HEK293 (cell line): ENCODE measurements at regions not wholly inside any gene's neighbourhood (a gene's known extent, or its start where the extent isn't known, plus 50 kb on each side); places are given as distances from the start of the nearest gene placed in this dataset.

Experiments used
- CTCF ChIA-PET: fragments of 350-600 bp; formaldehyde crosslinking; extraction: SDS; loops from one replicate; lab custom pipeline; 2021; ENCODE audit warnings: antibody characterized with exemption; lab: Yijun Ruan, JAX
- POLR2A ChIA-PET: fragments of 300-600 bp; formaldehyde crosslinking; extraction: SDS; loops from one replicate; lab custom pipeline; 2020; ENCODE audit warnings: antibody characterized with exemption, inconsistent platforms; lab: Yijun Ruan, JAX
- H3K27ac ChIP-seq: fragments of 200-500 bp; sonication (Bioruptor generic); 2 replicates; pipeline ENCODE4 v1.5.1; 2014; ENCODE audit warnings: low read depth, low read length, control low read depth, inconsistent platforms; ENCODE audit errors: extremely low read depth
- H3K36me3 ChIP-seq, 2 experiments: fragments of 200-500 bp in 1 of 2; sonication (Bioruptor generic) in 1 of 2; 1 replicate in 1 of 2; 2 replicates in 1 of 2; pipeline ENCODE4 v1.5.1; 2014 to 2017; ENCODE audit warnings: inconsistent platforms in 2 of 2, low read length in 2 of 2; ENCODE audit not compliant: control insufficient read depth in 2 of 2, insufficient read depth in 1 of 2
- H3K4me1 ChIP-seq: fragments of 200-500 bp; sonication (Bioruptor generic); 2 replicates; pipeline ENCODE4 v1.5.1; 2014; ENCODE audit warnings: mild to moderate bottlenecking, low read length, inconsistent platforms; ENCODE audit not compliant: control insufficient read depth, insufficient read depth
- H3K4me3 ChIP-seq: 2 replicates; pipeline ENCODE4 v1.5.1; 2011; ENCODE audit warnings: low read depth, mild to moderate bottlenecking, control low read depth, low read length, moderate library complexity
- H3K9me3 ChIP-seq: fragments of 200-500 bp; sonication (Bioruptor generic); 2 replicates; pipeline ENCODE4 v1.5.1; 2014; ENCODE audit warnings: low read depth, low read length, inconsistent platforms; ENCODE audit not compliant: control insufficient read depth, insufficient read depth
- GLIS1 ChIP-seq: fragments of 450-650 bp; formaldehyde crosslinking; IDR thresholded peaks from 2 replicates; pipeline ENCODE4 v1.5.1; 2016; ENCODE audit warnings: missing biosample characterization, missing genetic modification characterization
- GLIS2 ChIP-seq: fragments of 450-650 bp; formaldehyde crosslinking; IDR thresholded peaks from 2 replicates; pipeline ENCODE4 v1.5.1; 2016; ENCODE audit warnings: missing biosample characterization, missing genetic modification characterization
- SCRT2 ChIP-seq: fragments of 450-650 bp; formaldehyde crosslinking; IDR thresholded peaks from 2 replicates; pipeline ENCODE4 v1.5.1; 2016; ENCODE audit warnings: missing biosample characterization, missing genetic modification characterization
- TRIM28 ChIP-seq: IDR thresholded peaks from 2 replicates; pipeline ENCODE4 v1.6.1; 2011; ENCODE audit warnings: low read length, control low read depth, borderline replicate concordance
- ZBTB1 ChIP-seq: fragments of 450-650 bp; formaldehyde crosslinking; IDR thresholded peaks from 2 replicates; pipeline ENCODE4 v1.5.1; 2016; ENCODE audit warnings: missing biosample characterization, missing genetic modification characterization
- ZFP69B ChIP-seq: fragments of 450-650 bp; formaldehyde crosslinking; IDR thresholded peaks from 2 replicates; pipeline ENCODE4 v1.5.1; 2016; ENCODE audit warnings: missing biosample characterization, missing genetic modification characterization
- ZNF10 ChIP-seq: fragments of 450-650 bp; formaldehyde crosslinking; IDR thresholded peaks from 2 replicates; pipeline ENCODE4 v1.5.1; 2017; ENCODE audit warnings: missing biosample characterization, missing genetic modification characterization
- ZNF155 ChIP-seq: fragments of 450-650 bp; formaldehyde crosslinking; IDR thresholded peaks from 2 replicates; pipeline ENCODE4 v1.5.1; 2016; ENCODE audit warnings: missing biosample characterization, missing genetic modification characterization
- ZNF2 ChIP-seq: fragments of 450-650 bp; formaldehyde crosslinking; IDR thresholded peaks from 2 replicates; pipeline ENCODE4 v1.5.1; 2016; ENCODE audit warnings: missing biosample characterization, missing genetic modification characterization
- ZNF202 ChIP-seq: fragments of 450-650 bp; formaldehyde crosslinking; IDR thresholded peaks from 2 replicates; pipeline ENCODE4 v1.5.1; 2016; ENCODE audit warnings: missing biosample characterization, missing genetic modification characterization, borderline replicate concordance
- ZNF292 ChIP-seq: fragments of 450-650 bp; formaldehyde crosslinking; IDR thresholded peaks from 2 replicates; pipeline ENCODE4 v1.5.1; 2016; ENCODE audit warnings: low read depth, missing biosample characterization, missing genetic modification characterization, borderline replicate concordance
- ZNF350 ChIP-seq: fragments of 450-650 bp; formaldehyde crosslinking; IDR thresholded peaks from 2 replicates; pipeline ENCODE4 v1.5.0; 2017; ENCODE audit warnings: missing biosample characterization, mild to moderate bottlenecking, missing genetic modification characterization
- ZNF391 ChIP-seq: fragments of 450-650 bp; formaldehyde crosslinking; IDR thresholded peaks from 2 replicates; pipeline ENCODE4 v1.5.1; 2016; ENCODE audit warnings: low read depth, missing biosample characterization, missing genetic modification characterization, borderline replicate concordance
- ZNF561 ChIP-seq: fragments of 450-650 bp; IDR thresholded peaks from 2 replicates; pipeline ENCODE4 v1.5.1; 2018; ENCODE audit warnings: missing biosample characterization, missing genetic modification characterization, borderline replicate concordance
- ZNF629 ChIP-seq: fragments of 450-650 bp; formaldehyde crosslinking; IDR thresholded peaks from 2 replicates; pipeline ENCODE4 v1.5.1; 2017; ENCODE audit warnings: missing biosample characterization, missing genetic modification characterization
- ZNF660 ChIP-seq: fragments of 450-650 bp; IDR thresholded peaks from 2 replicates; pipeline ENCODE4 v1.5.1; 2018; ENCODE audit warnings: missing biosample characterization, mild to moderate bottlenecking, missing genetic modification characterization
- ZNF677 ChIP-seq: fragments of 450-650 bp; IDR thresholded peaks from 2 replicates; pipeline ENCODE4 v1.5.0; 2018; ENCODE audit warnings: missing biosample characterization, mild to moderate bottlenecking, missing genetic modification characterization, moderate library complexity
- ZSCAN30 ChIP-seq: fragments of 450-650 bp; IDR thresholded peaks from 2 replicates; pipeline ENCODE4 v1.5.1; 2018; ENCODE audit warnings: missing biosample characterization, mild to moderate bottlenecking, missing genetic modification characterization, moderate library complexity
- TF ChIP-seq, protein P1 (sequence below): fragments of 450-650 bp; formaldehyde crosslinking; IDR thresholded peaks from 2 replicates; pipeline ENCODE4 v1.5.1; 2017; ENCODE audit warnings: missing biosample characterization, missing genetic modification characterization
- TF ChIP-seq, protein P2 (sequence below): sonication (generic); formaldehyde crosslinking; IDR thresholded peaks from 2 replicates; pipeline ENCODE4 v1.8.1; 2022; ENCODE audit warnings: mild to moderate bottlenecking, moderate library complexity, missing genetic modification reagents
- TF ChIP-seq, protein P3 (sequence below): fragments of 450-650 bp; formaldehyde crosslinking; IDR thresholded peaks from 2 replicates; pipeline ENCODE4 v1.5.1; 2016; ENCODE audit warnings: missing biosample characterization, missing genetic modification characterization, low read depth
- TF ChIP-seq, protein P4 (sequence below): fragments of 450-650 bp; formaldehyde crosslinking; IDR thresholded peaks from 2 replicates; pipeline ENCODE4 v1.5.1; 2016; ENCODE audit warnings: missing biosample characterization, missing genetic modification characterization
- TF ChIP-seq, protein P5 (sequence below): fragments of 450-650 bp; formaldehyde crosslinking; IDR thresholded peaks from 2 replicates; pipeline ENCODE4 v1.5.1; 2017; ENCODE audit warnings: missing biosample characterization, missing genetic modification characterization
- TF ChIP-seq, protein P6 (sequence below): fragments of 450-650 bp; formaldehyde crosslinking; IDR thresholded peaks from 2 replicates; pipeline ENCODE4 v1.5.1; 2016; ENCODE audit warnings: missing biosample characterization, missing genetic modification characterization

DNA sequence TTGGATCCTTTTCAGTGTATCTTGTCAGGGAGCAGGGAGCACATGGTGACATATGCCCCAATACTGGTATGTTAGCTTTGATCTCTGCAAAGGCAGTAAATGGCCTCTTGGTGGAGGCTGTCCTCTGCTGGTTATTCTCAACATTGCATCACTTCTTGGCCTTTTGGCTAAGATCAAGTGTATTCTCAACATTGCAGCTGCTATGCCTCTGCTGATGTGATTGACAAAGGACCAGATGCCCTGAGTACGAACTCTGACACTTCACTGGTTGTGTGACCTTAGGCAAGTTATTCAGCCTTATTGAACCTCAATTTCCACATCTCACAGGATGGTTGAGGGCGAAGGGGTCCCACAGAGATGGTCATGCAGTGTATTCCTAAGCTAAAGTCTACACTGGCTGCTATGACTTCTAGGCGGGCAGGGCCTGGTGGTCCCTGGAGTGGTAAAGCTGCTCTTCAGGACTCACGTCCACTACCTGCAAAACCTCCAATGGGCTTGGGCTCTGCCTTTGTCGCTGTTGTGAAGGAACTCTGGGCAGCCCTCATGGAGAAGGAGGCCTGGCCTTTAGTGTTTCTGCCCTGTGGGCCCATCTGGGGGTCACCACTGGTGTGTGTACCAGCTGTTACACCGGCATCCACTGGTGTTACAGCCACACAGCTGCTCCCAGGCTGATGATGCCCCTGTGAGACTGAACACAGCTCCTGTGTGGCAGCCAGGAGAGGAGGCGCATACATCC lies 64.8 kb downstream of the DNTTIP2 start:
- Histone ChIP-seq H3K9me3 (no peaks in the 10 kb centered on the region), H3K36me3 (no peaks in the 10 kb centered on the region), H3K4me3 (no peak overlapping the region), H3K27ac (no peak overlapping the region), H3K4me1 (no peaks in the 10 kb centered on the region)
- CTCF ChIA-PET, result interaction anchor here (0.6 to 12.0 kb wide), 62 partner anchors 10 to 522 kb away, joined by 3 to 309 read pairs (median 5); partner anchors contain the start of gene FNBP1L
- POLR2A ChIA-PET, result interaction anchor here (2.1 to 2.9 kb wide), 2 partner anchors 30 to 184 kb away, joined by 5 to 12 read pairs; no protein-coding TSS in a partner anchor
- TF ChIP-seq, protein P1, sequence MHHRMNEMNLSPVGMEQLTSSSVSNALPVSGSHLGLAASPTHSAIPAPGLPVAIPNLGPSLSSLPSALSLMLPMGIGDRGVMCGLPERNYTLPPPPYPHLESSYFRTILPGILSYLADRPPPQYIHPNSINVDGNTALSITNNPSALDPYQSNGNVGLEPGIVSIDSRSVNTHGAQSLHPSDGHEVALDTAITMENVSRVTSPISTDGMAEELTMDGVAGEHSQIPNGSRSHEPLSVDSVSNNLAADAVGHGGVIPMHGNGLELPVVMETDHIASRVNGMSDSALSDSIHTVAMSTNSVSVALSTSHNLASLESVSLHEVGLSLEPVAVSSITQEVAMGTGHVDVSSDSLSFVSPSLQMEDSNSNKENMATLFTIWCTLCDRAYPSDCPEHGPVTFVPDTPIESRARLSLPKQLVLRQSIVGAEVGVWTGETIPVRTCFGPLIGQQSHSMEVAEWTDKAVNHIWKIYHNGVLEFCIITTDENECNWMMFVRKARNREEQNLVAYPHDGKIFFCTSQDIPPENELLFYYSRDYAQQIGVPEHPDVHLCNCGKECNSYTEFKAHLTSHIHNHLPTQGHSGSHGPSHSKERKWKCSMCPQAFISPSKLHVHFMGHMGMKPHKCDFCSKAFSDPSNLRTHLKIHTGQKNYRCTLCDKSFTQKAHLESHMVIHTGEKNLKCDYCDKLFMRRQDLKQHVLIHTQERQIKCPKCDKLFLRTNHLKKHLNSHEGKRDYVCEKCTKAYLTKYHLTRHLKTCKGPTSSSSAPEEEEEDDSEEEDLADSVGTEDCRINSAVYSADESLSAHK (tag by site-specific recombination), result no peak
- TF ChIP-seq ZNF292, result no peak
- no peak for TF ChIP-seq ZNF10 (tag by site-specific recombination)
- peak; percentile 76; the same call in 1 of the 2 replicates for TF ChIP-seq ZNF2 (tag by site-specific recombination)
- TF ChIP-seq ZFP69B (tag by site-specific recombination), result no peak
- 0 out of 2 replicates have a peak, but pooled peaks have one; percentile 37 for TF ChIP-seq ZNF561 (tag by site-specific recombination)
- TF ChIP-seq ZBTB1 (tag by site-specific recombination), result no peak
- TF ChIP-seq, protein P2, sequence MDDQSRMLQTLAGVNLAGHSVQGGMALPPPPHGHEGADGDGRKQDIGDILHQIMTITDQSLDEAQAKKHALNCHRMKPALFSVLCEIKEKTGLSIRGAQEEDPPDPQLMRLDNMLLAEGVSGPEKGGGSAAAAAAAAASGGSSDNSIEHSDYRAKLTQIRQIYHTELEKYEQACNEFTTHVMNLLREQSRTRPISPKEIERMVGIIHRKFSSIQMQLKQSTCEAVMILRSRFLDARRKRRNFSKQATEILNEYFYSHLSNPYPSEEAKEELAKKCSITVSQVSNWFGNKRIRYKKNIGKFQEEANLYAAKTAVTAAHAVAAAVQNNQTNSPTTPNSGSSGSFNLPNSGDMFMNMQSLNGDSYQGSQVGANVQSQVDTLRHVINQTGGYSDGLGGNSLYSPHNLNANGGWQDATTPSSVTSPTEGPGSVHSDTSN, result no peak
- TF ChIP-seq GLIS2, result no peak
- TF ChIP-seq GLIS1, result no peak
- TF ChIP-seq ZNF202 (tag by site-specific recombination), result no peak
- TF ChIP-seq ZNF391 (tag by site-specific recombination), result no peak
- TF ChIP-seq SCRT2 (tag by site-specific recombination), result no peak
- TF ChIP-seq ZNF660 (tag by site-specific recombination), result peak; percentile 69
- TF ChIP-seq, protein P3, sequence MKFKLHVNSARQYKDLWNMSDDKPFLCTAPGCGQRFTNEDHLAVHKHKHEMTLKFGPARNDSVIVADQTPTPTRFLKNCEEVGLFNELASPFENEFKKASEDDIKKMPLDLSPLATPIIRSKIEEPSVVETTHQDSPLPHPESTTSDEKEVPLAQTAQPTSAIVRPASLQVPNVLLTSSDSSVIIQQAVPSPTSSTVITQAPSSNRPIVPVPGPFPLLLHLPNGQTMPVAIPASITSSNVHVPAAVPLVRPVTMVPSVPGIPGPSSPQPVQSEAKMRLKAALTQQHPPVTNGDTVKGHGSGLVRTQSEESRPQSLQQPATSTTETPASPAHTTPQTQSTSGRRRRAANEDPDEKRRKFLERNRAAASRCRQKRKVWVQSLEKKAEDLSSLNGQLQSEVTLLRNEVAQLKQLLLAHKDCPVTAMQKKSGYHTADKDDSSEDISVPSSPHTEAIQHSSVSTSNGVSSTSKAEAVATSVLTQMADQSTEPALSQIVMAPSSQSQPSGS (tag by site-specific recombination), result no peak
- no peak for TF ChIP-seq ZNF629 (tag by site-specific recombination)
- TF ChIP-seq, protein P4, sequence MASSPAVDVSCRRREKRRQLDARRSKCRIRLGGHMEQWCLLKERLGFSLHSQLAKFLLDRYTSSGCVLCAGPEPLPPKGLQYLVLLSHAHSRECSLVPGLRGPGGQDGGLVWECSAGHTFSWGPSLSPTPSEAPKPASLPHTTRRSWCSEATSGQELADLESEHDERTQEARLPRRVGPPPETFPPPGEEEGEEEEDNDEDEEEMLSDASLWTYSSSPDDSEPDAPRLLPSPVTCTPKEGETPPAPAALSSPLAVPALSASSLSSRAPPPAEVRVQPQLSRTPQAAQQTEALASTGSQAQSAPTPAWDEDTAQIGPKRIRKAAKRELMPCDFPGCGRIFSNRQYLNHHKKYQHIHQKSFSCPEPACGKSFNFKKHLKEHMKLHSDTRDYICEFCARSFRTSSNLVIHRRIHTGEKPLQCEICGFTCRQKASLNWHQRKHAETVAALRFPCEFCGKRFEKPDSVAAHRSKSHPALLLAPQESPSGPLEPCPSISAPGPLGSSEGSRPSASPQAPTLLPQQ (tag by site-specific recombination), result peak; percentile 48
- TF ChIP-seq, protein P5, sequence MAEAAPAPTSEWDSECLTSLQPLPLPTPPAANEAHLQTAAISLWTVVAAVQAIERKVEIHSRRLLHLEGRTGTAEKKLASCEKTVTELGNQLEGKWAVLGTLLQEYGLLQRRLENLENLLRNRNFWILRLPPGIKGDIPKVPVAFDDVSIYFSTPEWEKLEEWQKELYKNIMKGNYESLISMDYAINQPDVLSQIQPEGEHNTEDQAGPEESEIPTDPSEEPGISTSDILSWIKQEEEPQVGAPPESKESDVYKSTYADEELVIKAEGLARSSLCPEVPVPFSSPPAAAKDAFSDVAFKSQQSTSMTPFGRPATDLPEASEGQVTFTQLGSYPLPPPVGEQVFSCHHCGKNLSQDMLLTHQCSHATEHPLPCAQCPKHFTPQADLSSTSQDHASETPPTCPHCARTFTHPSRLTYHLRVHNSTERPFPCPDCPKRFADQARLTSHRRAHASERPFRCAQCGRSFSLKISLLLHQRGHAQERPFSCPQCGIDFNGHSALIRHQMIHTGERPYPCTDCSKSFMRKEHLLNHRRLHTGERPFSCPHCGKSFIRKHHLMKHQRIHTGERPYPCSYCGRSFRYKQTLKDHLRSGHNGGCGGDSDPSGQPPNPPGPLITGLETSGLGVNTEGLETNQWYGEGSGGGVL, result no peak
- TF ChIP-seq ZNF155 (tag by site-specific recombination), result no peak
- TF ChIP-seq, protein P6, sequence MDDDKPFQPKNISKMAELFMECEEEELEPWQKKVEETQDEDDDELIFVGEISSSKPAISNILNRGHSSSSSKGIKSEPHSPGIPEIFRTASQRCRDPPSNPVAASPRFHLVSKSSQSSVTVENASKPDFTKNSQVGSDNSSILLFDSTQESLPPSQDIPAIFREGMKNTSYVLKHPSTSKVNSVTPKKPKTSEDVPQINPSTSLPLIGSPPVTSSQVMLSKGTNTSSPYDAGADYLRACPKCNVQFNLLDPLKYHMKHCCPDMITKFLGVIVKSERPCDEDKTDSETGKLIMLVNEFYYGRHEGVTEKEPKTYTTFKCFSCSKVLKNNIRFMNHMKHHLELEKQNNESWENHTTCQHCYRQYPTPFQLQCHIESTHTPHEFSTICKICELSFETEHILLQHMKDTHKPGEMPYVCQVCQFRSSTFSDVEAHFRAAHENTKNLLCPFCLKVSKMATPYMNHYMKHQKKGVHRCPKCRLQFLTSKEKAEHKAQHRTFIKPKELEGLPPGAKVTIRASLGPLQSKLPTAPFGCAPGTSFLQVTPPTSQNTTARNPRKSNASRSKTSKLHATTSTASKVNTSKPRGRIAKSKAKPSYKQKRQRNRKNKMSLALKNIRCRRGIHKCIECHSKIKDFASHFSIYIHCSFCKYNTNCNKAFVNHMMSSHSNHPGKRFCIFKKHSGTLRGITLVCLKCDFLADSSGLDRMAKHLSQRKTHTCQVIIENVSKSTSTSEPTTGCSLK, result no peak
- peak; percentile 52; the same call in 1 of the 2 replicates for TF ChIP-seq ZSCAN30 (tag by site-specific recombination)
- no peak for TF ChIP-seq ZNF677
- TF ChIP-seq ZNF350, result no peak
- 0 out of 2 replicates have a peak, but pooled peaks have one; percentile 58 for TF ChIP-seq TRIM28
